HT1080 (cell line): ENCODE measurements at regions not wholly inside any gene's neighbourhood (a gene's known extent, or its start where the extent isn't known, plus 50 kb on each side); places are given as distances from the start of the nearest gene placed in this dataset.

Experiments
- DNase-seq: peaks from one replicate; pipeline ENCODE4 v3.0.0-alpha.2; 2015; ENCODE audit warnings: low read depth

GRCh38 chr2:162968306-162968705 lies 129.7 kb upstream of the KCNH7 start:
- no peak for DNase-seq

- DNase-seq, result no peak
These were observed 129.2 kb upstream of the KCNH7 start for GRCh38 chr2:162967811-162968210.

GRCh38 chr2:162967147-162967546 lies 128.6 kb upstream of the KCNH7 start:
- DNase-seq, result no peak

GRCh38 chr2:162965191-162965590 lies 126.6 kb upstream of the KCNH7 start:
- DNase-seq, result no peak

- no peak for DNase-seq
These were observed 125.9 kb upstream of the KCNH7 start for GRCh38 chr2:162964513-162964912.

DNA sequence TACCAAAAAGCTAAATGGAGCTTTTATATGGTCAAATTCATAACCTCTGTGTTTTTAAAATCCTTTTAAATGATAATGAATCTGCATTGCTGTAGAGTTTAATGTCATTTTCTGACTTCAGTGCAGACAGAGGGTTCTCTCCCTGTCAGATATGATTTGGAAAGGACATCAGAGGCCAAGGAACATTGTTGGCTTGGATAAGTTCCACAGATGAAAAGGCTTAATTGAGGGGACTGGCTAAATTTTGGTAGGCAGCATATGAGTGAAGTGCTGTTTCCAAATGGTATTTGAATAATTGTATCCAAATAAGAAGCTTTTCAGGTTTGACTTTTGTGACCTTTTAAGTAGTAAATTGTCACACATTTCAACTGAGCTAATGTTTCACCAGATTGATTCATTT lies 124.6 kb upstream of the KCNH7 start:
- DNase-seq, result no peak

DNA sequence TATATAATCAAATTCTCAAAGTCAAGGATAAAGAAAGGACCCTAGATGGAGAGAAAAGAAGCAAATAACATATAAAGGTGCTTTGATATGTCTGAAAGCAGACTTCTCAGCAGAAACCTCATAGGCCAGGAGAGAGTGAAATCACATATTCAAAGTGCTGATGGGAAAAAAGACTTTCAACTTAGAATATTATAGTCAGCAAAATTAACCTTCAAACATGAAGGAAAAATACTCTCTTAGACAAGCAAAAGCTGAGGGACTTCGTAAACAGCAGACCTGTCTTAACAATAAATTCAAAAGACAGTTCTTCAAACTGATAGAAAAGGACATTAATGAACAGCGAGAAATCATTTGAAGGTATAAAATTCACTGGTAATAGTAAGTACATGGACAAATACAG lies 107.2 kb upstream of the KCNH7 start:
- DNase-seq, result no peak

GRCh38 chr2:162938387-162938786 lies 99.8 kb upstream of the KCNH7 start:
- DNase-seq, result no peak

- DNase-seq, result no peak
These were observed 95.6 kb upstream of the KCNH7 start for GRCh38 chr2:162934191-162934590.

DNA sequence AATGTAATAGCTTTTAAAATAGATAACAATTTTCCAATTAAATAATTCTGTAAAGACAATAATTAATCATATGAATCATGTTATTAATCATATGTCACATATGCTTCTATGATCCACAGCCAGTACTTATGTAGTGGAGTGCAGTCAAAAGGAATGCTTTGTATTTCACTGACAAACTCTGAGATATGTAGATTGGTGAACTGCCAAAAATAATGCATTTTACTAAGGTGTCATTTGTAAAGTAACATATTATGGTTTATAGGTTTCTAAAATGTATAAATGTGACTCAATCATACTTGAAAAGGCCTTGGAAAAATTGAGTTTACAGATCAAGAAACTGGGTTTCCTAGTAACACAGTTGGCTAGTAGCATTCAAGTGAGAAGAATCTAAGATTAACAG lies 93.8 kb upstream of the KCNH7 start:
- no peak for DNase-seq

DNA sequence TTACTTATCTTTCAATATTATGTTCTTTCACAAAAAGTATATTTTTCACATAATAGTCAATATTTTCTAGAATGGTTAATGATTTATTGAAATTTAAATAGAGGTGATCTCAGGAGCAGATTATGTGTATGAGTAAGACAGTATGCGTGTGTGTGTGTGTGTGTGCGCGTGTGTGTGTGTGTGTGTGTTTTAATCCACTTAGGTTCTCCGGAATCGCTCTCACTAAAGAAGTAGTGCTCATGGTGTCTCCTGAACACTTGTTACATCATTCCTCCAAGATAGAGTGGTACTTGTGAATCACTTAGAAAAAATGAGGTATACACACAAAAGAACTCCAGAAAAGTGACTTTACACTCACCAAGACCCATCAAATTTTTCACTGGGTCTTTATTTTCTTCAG lies 91.0 kb upstream of the KCNH7 start:
- no peak for DNase-seq

DNA sequence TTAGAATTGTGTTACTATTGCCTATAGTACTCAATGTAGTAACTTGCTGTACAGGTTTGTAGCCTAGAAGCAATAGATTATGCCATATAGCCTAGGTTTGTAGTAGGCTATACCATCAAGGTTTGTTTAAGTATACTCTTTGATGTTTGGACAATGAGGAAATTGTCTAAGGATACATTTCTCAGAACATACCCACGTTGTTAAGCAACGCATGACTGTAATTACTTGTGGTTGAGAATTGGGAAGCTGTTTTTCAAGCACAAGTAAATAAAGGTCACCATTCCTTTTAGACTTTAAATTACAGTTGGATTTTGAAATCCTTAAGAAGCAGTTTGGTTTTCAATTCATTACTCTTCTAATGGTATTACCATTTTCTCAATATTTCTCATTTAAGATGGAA lies 89.8 kb upstream of the KCNH7 start:
- peak; percentile 24 for DNase-seq

- no peak for DNase-seq
These were observed 88.3 kb upstream of the KCNH7 start for GRCh38 chr2:162926907-162927306.

DNA sequence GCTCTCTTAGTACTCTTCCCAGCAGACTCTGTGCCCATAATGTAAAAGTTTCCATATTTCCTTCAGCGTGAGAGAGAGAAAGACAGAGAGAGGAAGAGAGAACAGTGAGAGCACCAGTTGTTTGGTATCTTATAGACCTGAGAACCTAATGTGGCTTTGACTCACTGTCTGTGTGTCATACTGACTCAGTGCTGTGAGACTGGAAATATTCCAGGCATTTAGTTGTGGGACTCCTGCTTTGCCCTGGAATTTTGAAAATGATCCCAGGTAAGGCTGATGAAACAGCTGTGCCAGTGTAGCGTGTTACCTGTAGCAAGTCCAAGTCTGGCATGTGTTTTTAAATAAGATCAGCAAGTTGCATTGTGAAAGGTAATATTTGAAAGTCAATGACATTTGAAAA lies 87.9 kb upstream of the KCNH7 start:
- peak; percentile 87 for DNase-seq

- DNase-seq, result no peak
These were observed 87.0 kb upstream of the KCNH7 start for GRCh38 chr2:162925595-162925994.

GRCh38 chr2:162919111-162919510 lies 80.5 kb upstream of the KCNH7 start:
- DNase-seq, result no peak

GRCh38 chr2:162917626-162918025 lies 79.1 kb upstream of the KCNH7 start:
- DNase-seq, result no peak

DNA sequence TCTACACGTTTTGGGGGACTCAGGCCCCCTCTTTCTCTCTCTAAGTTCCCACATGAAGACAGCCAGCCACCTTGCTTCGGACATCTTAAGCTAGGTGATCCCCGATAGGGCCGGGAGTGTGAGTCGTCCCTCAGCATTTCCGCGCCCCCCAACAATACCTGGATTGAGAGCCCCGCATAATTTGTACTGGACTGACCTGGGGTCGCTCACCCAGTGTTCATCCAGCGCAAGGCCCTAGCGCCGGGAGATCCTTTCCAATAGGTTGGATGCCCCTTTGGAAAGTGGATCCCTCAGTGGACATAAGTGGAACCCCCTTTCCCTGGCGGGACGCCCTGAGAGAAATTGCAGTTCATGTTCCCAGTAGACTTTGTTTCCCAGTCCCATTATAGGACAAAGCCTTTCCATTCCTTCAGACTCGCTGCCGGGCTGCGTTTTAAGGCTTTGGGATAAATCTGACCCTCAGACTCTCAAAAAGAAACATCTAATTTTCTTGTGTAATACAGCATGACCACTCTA lies 77.8 kb upstream of the KCNH7 start:
- no peak for DNase-seq

DNA sequence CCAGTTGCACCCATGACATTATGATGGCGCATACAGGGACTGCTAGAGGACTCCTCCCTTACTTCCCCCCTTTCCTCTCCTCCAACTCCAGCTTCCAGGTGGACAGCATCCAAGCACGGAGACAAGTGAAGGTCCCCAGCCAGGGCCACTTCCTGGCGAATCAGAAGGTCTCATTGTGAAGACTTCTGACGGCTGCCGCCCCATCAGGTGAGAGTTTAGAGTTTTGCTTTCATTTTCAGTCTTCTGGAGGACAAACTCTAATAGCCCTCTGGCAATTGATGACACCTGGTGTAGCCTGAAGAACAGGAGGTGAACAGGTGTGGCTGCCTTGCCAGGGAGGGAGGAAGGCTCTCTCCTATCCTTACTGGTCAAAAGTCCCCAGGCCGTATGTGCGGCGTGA lies 77.3 kb upstream of the KCNH7 start:
- no peak for DNase-seq

- DNase-seq, result no peak
These were observed 75.6 kb upstream of the KCNH7 start for GRCh38 chr2:162914161-162914560.

DNA sequence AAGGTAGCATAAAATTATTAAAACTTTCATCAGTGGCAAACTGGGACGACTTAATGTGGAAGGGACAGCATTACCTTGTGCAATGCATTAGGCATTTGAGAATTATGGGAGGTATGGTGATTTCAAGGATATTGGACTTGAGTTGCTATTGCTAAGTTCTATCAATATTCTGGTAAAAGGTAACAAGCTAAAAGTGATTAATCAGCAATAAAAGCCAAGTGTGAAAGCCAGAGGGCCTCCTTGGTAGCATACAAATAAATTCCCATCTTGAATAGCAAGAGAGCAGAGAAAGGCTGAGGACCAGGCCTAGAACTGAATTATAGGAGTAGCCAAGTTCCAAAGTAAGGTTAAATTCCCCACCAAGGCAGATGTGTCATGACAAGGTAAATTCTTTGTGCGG lies 74.2 kb upstream of the KCNH7 start:
- DNase-seq, result no peak

DNA sequence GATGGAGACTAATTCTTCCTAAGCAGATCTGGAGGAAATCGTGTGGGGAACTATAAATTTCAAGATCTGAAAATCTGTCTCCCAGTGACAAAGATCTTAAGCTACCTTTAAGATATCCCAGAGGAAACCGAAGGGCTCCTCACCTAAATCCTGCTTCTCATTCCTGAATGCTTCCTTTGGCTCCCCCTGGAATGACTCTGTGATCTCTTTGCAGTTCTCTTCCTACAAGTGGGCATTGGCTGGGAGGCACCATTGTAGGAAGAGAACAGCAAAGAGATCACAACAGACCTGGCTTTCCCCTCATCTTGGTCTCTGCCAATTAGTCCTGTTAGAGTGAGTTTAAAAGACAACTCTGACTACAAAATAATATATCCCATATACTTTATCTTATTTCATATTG lies 70.0 kb upstream of the KCNH7 start:
- DNase-seq, result no peak

DNA sequence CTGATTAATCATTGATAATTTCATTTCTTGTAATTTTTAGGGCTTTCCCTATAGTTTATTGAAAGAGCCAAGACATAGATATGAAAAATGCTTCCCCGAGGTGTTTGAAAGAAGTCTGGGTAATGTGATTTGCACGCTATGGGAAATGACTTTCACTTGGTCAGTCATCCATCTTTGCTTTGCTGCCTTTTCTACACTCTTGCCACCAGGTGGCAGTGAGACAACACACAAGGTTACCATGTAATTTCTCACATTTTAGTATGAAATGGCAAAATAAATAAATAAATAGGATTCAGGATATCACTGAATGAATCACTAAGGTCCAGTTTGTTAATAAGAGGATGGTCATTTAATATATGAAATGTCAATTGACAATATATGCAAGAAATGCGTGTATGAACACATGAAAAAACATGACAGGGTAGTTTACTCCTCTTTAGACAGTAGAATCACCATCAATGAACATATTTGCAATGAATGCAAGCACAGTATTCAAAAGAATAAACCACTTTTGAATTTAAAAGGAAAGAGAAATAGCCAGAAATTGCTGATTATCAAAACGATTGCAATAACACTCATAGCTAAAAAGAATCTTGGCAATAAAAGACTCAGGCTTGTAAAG lies 52.2 kb upstream of the KCNH7 start:
- peak; percentile 66 for DNase-seq

- peak; percentile 30 for DNase-seq
These were observed 50.1 kb upstream of the KCNH7 start for GRCh38 chr2:162888652-162889051.
